GM12891 (cell line): ENCODE measurements at regions not wholly inside any gene's neighbourhood (a gene's known extent, or its start where the extent isn't known, plus 50 kb on each side); places are given as distances from the start of the nearest gene placed in this dataset.

ENCODE experiments used
- PAX5 ChIP-seq: IDR thresholded peaks from 2 replicates; pipeline ENCODE4 v1.6.1; 2011; ENCODE audit warnings: low read length, moderate library complexity, mild to moderate bottlenecking; ENCODE audit not compliant: insufficient read depth, severe bottlenecking
- POLR2A ChIP-seq: IDR thresholded peaks from 2 replicates; pipeline ENCODE4 v1.6.1; 2011; ENCODE audit warnings: low read depth, low read length, control low read depth
- POLR2AphosphoS5 ChIP-seq: IDR thresholded peaks from 2 replicates; pipeline ENCODE4 v1.6.1; 2011; ENCODE audit warnings: low read depth, low read length, control low read depth
- SPI1 ChIP-seq: IDR thresholded peaks from 2 replicates; pipeline ENCODE4 v1.6.1; 2011; ENCODE audit warnings: low read depth, low read length, control low read depth
- TAF1 ChIP-seq: IDR thresholded peaks from 2 replicates; pipeline ENCODE4 v1.6.1; 2011; ENCODE audit warnings: low read depth, low read length, control low read depth

DNA sequence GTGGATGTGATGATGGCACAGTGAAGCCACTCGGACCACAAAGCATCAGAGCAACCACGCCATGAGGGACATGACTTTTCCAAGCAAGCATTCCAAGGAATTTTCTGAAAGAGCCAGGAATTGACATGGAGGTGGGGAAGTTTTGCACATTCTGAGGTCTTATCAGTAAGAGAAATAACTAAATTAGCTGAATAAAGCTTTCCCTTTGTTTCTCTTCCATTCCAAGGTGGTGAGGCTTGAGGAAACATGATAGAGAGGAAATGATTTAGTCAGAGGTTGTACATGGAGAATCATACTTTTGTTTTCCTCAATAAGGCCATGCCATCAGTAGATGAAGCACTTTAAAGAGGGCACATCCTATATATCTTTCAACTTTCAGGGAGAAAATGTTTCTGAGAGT, 115.7 kb upstream of the MMADHC start:
- TF ChIP-seq POLR2A (no peak), POLR2AphosphoS5 (no peak), TAF1 (no peak), PAX5 (no peak), SPI1 (no peak)
